ENCODE measurements at regions not wholly inside any gene's neighbourhood (a gene's known extent, or its start where the extent isn't known, plus 50 kb on each side); places are given as distances from the start of the nearest gene placed in this dataset.
"Not testable (repeated sequence)": the region's sequence is repeated elsewhere in the genome, so short reads cannot be mapped to it uniquely, and the experiment has no call there.

GRCh38 chr20:30164389-30164788, 1093.1 kb upstream of the DEFB115 start:
- not testable (repeated sequence) for DNase-seq

- DNase-seq, result no peak
Observed at GRCh38 chr20:30167540-30167939, 1089.9 kb upstream of the DEFB115 start.

- peak in 2 of 3 donors; percentile 1 for DNase-seq
Observed at GRCh38 chr20:30168025-30168799, 1089.3 kb upstream of the DEFB115 start.

GRCh38 chr20:30168800-30169138, 1088.7 kb upstream of the DEFB115 start:
- DNase-seq, result no peak

- DNase-seq, result no peak
Observed at GRCh38 chr20:30175681-30176080, 1081.8 kb upstream of the DEFB115 start.

- DNase-seq, result not testable (repeated sequence)
Observed at GRCh38 chr20:30183124-30183523, 1074.3 kb upstream of the DEFB115 start.

GRCh38 chr20:30191785-30192184, 1065.7 kb upstream of the DEFB115 start:
- DNase-seq, result not testable (repeated sequence)

GRCh38 chr20:30234477-30234876, 1023.0 kb upstream of the DEFB115 start:
- peak in 1 of 3 donors; percentile 5 for DNase-seq

- DNase-seq, result not testable (repeated sequence)
Observed at GRCh38 chr20:30275073-30275472, 982.4 kb upstream of the DEFB115 start.

- DNase-seq, result no peak
Observed at GRCh38 chr20:30281584-30282197, 975.8 kb upstream of the DEFB115 start.

- DNase-seq, result peak; percentile 46 to 77 (median 77)
Observed at GRCh38 chr20:30283476-30284280, 973.8 kb upstream of the DEFB115 start.

GRCh38 chr20:30284281-30284905, 973.1 kb upstream of the DEFB115 start:
- no peak for DNase-seq

- no peak for DNase-seq
Observed at GRCh38 chr20:30285677-30286076, 971.8 kb upstream of the DEFB115 start.

- DNase-seq, result no peak
Observed at GRCh38 chr20:30286157-30286556, 971.3 kb upstream of the DEFB115 start.

GRCh38 chr20:30287459-30287858, 970.0 kb upstream of the DEFB115 start:
- not testable (repeated sequence) for DNase-seq

- DNase-seq, result no peak
Observed at GRCh38 chr20:30288346-30288745, 969.1 kb upstream of the DEFB115 start.

- DNase-seq, result peak in 2 of 3 donors; percentile 28 to 32
Observed at GRCh38 chr20:30289049-30289448, 968.4 kb upstream of the DEFB115 start.

- peak in 1 of 3 donors; percentile 15 for DNase-seq
Observed at GRCh38 chr20:30289711-30290141, 967.7 kb upstream of the DEFB115 start.

GRCh38 chr20:30290361-30291063, 967.0 kb upstream of the DEFB115 start:
- DNase-seq, result peak in 2 of 3 donors; percentile 55 to 64

- DNase-seq, result not testable (repeated sequence)
Observed at GRCh38 chr20:30291064-30291379, 966.4 kb upstream of the DEFB115 start.

GRCh38 chr20:30291686-30292085, 965.8 kb upstream of the DEFB115 start:
- not testable (repeated sequence) for DNase-seq

- DNase-seq, result not testable (repeated sequence)
Observed at GRCh38 chr20:30295396-30295795, 962.1 kb upstream of the DEFB115 start.

Data from suppressor macrophage treated with lipopolysaccharide for 1 hour (primary cell).